H54 (cell line): ENCODE measurements at regions not wholly inside any gene's neighbourhood (a gene's known extent, or its start where the extent isn't known, plus 50 kb on each side); places are given as distances from the start of the nearest gene placed in this dataset.
"Not testable (repeated sequence)": the region's sequence is repeated elsewhere in the genome, so short reads cannot be mapped to it uniquely, and the experiment has no call there.

Experiments
- DNase-seq: peaks from one replicate; pipeline ENCODE4 v3.0.0; 2011; ENCODE audit warnings: low spot score, mixed read lengths; ENCODE audit not compliant: insufficient read length
- FAIRE-seq: peaks from 3 replicates; lab custom pipeline; 2011; peaks lifted over from hg19 to GRCh38; lab: Jason Lieb, UNC
- POLR2A ChIP-seq: IDR thresholded peaks from 2 replicates; pipeline ENCODE4 v1.6.1; 2011; ENCODE audit warnings: low read depth, mild to moderate bottlenecking, low read length

GRCh38 chr3:94483403-94483802, 420.5 kb downstream of the NSUN3 start:
- DNase-seq, result no peak
- FAIRE-seq, result no peak
- no peak for TF ChIP-seq POLR2A

- DNase-seq (no peak), FAIRE-seq (no peak)
- no peak for TF ChIP-seq POLR2A
Observed at GRCh38 chr3:94494992-94495391, 432.1 kb downstream of the NSUN3 start.

- DNase-seq (no peak), FAIRE-seq (no peak)
- no peak for TF ChIP-seq POLR2A
Observed at GRCh38 chr3:94500146-94500545, 437.3 kb downstream of the NSUN3 start.

GRCh38 chr3:94507354-94507753, 444.5 kb downstream of the NSUN3 start:
- FAIRE-seq, DNase-seq: not testable (repeated sequence)

- DNase-seq (no peak), FAIRE-seq (no peak)
- TF ChIP-seq POLR2A, result no peak
Observed at GRCh38 chr3:94512876-94513275, 450.0 kb downstream of the NSUN3 start.

GRCh38 chr3:94513600-94513999, 450.7 kb downstream of the NSUN3 start:
- TF ChIP-seq POLR2A, result no peak
- FAIRE-seq, result no peak

GRCh38 chr3:94515983-94516382, 453.1 kb downstream of the NSUN3 start:
- no peak for DNase-seq
- no peak for FAIRE-seq
- TF ChIP-seq POLR2A, result no peak

More at GRCh38 chr3:94513600-94513999, 450.7 kb downstream of the NSUN3 start:
- DNase-seq, result no peak

- no peak for DNase-seq
- no peak for TF ChIP-seq POLR2A
- no peak for FAIRE-seq
Observed at GRCh38 chr3:94520364-94520763, 457.5 kb downstream of the NSUN3 start.

- FAIRE-seq (no peak), DNase-seq (no peak)
- no peak for TF ChIP-seq POLR2A
Observed at GRCh38 chr3:94522488-94522887, 459.6 kb downstream of the NSUN3 start.

GRCh38 chr3:94524102-94524919, 461.4 kb downstream of the NSUN3 start:
- DNase-seq, result no peak
- FAIRE-seq, result no peak
- TF ChIP-seq POLR2A, result no peak

GRCh38 chr3:94525043-94525442, 462.2 kb downstream of the NSUN3 start:
- FAIRE-seq (no peak), DNase-seq (no peak)
- no peak for TF ChIP-seq POLR2A

- no peak for DNase-seq
- no peak for FAIRE-seq
- TF ChIP-seq POLR2A, result no peak
Observed at GRCh38 chr3:94529816-94530215, 467.0 kb downstream of the NSUN3 start.

- no peak for DNase-seq
- no peak for FAIRE-seq
- no peak for TF ChIP-seq POLR2A
Observed at GRCh38 chr3:94532951-94533350, 470.1 kb downstream of the NSUN3 start.

GRCh38 chr3:94539937-94540336, 477.1 kb downstream of the NSUN3 start:
- DNase-seq (no peak), FAIRE-seq (no peak)
- no peak for TF ChIP-seq POLR2A

GRCh38 chr3:94543161-94543560, 480.3 kb downstream of the NSUN3 start:
- DNase-seq (no peak), FAIRE-seq (no peak)
- TF ChIP-seq POLR2A, result no peak

- DNase-seq, result no peak
- peak; percentile 20 for FAIRE-seq
- TF ChIP-seq POLR2A, result no peak
Observed at GRCh38 chr3:94544131-94544789, 481.4 kb downstream of the NSUN3 start.
